Islet of Langerhans (tissue), 1 donor: ENCODE measurements at regions not wholly inside any gene's neighbourhood (a gene's known extent, or its start where the extent isn't known, plus 50 kb on each side); places are given as distances from the start of the nearest gene placed in this dataset.

Experiments used
- FAIRE-seq: peaks from one replicate; lab custom pipeline; 2011; peaks lifted over from hg19 to GRCh38; lab: Jason Lieb, UNC

- FAIRE-seq: no peak
Observed at GRCh38 chr5:74254257-74254656, 386.3 kb downstream of the ENC1 start.

GRCh38 chr5:74252044-74252443 is 388.5 kb downstream of the ENC1 start:
- FAIRE-seq: no peak

- FAIRE-seq: no peak
Observed at GRCh38 chr5:74251141-74252035, 389.1 kb downstream of the ENC1 start.

- no peak for FAIRE-seq
Observed at GRCh38 chr5:74250304-74251102, 390.0 kb downstream of the ENC1 start.

- FAIRE-seq: no peak
Observed at GRCh38 chr5:74248576-74248975, 392.0 kb downstream of the ENC1 start.

- FAIRE-seq: no peak
Observed at GRCh38 chr5:74244406-74244805, 396.1 kb downstream of the ENC1 start.

- no peak for FAIRE-seq
Observed at GRCh38 chr5:74243634-74244033, 396.9 kb downstream of the ENC1 start.

GRCh38 chr5:74242516-74242915 is 398.0 kb downstream of the ENC1 start:
- FAIRE-seq: no peak

GRCh38 chr5:74241751-74242140 is 398.8 kb downstream of the ENC1 start:
- FAIRE-seq: no peak

- FAIRE-seq: no peak
Observed at GRCh38 chr5:74240783-74241750, 399.5 kb downstream of the ENC1 start.

- FAIRE-seq: no peak
Observed at GRCh38 chr5:74239261-74239660, 401.3 kb downstream of the ENC1 start.

GRCh38 chr5:74237571-74238145 is 402.9 kb downstream of the ENC1 start:
- FAIRE-seq: no peak

- FAIRE-seq: no peak
Observed at GRCh38 chr5:74235552-74235951, 405.0 kb downstream of the ENC1 start.

- FAIRE-seq: no peak
Observed at GRCh38 chr5:74233571-74233970, 407.0 kb downstream of the ENC1 start.

GRCh38 chr5:74233091-74233490 is 407.4 kb downstream of the ENC1 start:
- FAIRE-seq: no peak

GRCh38 chr5:74232276-74232675 is 408.3 kb downstream of the ENC1 start:
- FAIRE-seq: no peak

- FAIRE-seq: no peak
Observed at GRCh38 chr5:74231697-74232096, 408.8 kb downstream of the ENC1 start.

- FAIRE-seq: no peak
Observed at GRCh38 chr5:74226716-74227485, 413.6 kb downstream of the ENC1 start.

GRCh38 chr5:74225587-74225986 is 414.9 kb downstream of the ENC1 start:
- no peak for FAIRE-seq

- no peak for FAIRE-seq
Observed at GRCh38 chr5:74224331-74224730, 416.2 kb downstream of the ENC1 start.

GRCh38 chr5:74222806-74223205 is 417.7 kb downstream of the ENC1 start:
- no peak for FAIRE-seq
